Endothelial cell of umbilical vein (primary cell): ENCODE measurements at regions not wholly inside any gene's neighbourhood (a gene's known extent, or its start where the extent isn't known, plus 50 kb on each side); places are given as distances from the start of the nearest gene placed in this dataset.
"Not testable (repeated sequence)": the region's sequence is repeated elsewhere in the genome, so short reads cannot be mapped to it uniquely, and the experiment has no call there.

Source experiments
- BruUV-seq: library from RNA; stranded (reverse); fragments of 400-500 nt; replicated peaks from 2 replicates; lab custom pipeline; 2021; lab: Mats Ljungman, UMichigan
- CTCF ChIA-PET: fragments of 300-600, 350-600 bp; sonication (Branson Sonifier 250); formaldehyde crosslinking; loops from one replicate; lab custom pipeline; 2021; ENCODE audit warnings: antibody characterized with exemption, inconsistent platforms; lab: Charles Lee
- POLR2A ChIA-PET: fragments of 300-600, 350-600 bp; sonication (Branson Sonifier 250); formaldehyde crosslinking; loops from one replicate; lab custom pipeline; 2021; ENCODE audit warnings: antibody characterized with exemption, inconsistent platforms; lab: Charles Lee
- DNase-seq: peaks from one replicate; pipeline ENCODE4 v3.0.0-alpha.2; 2011; ENCODE audit warnings: low read depth, low spot score
- FAIRE-seq: peaks from 2 replicates; lab custom pipeline; 2011; peaks lifted over from hg19 to GRCh38; lab: Jason Lieb, UNC
- H2AFZ ChIP-seq: 2 replicates; pipeline ENCODE4 v1.6.0; 2012; ENCODE audit warnings: low read depth, low read length, control low read depth, inconsistent platforms
- H3K27ac ChIP-seq: 2 replicates; pipeline ENCODE4 v1.5.1; 2011; ENCODE audit warnings: low read depth, mild to moderate bottlenecking, control low read depth, low read length, moderate library complexity; ENCODE audit not compliant: insufficient read depth
- H3K27me3 ChIP-seq, 2 experiments: 2 replicates each; pipeline versions ENCODE4 v1.6.0 to v1.6.1; 2011; ENCODE audit warnings: low read length in 2 of 2, mixed read lengths in 1 of 2; ENCODE audit not compliant: control insufficient read depth in 2 of 2, insufficient read depth in 2 of 2
- H3K36me3 ChIP-seq, 2 experiments: 2 replicates in 1 of 2; 3 replicates in 1 of 2; pipeline ENCODE4 v1.5.1; 2011; ENCODE audit warnings: low read length in 2 of 2, mild to moderate bottlenecking in 1 of 2, moderate library complexity in 1 of 2; ENCODE audit not compliant: control insufficient read depth in 2 of 2, insufficient read depth in 2 of 2; ENCODE audit errors: extremely low read depth in 1 of 2
- H3K4me1 ChIP-seq: 3 replicates; pipeline ENCODE4 v1.5.1; 2011; ENCODE audit warnings: mild to moderate bottlenecking, low read length; ENCODE audit not compliant: control insufficient read depth, insufficient read depth; ENCODE audit errors: extremely low read depth
- H3K4me2 ChIP-seq: 2 replicates; pipeline ENCODE4 v1.6.1; 2011; ENCODE audit warnings: low read length, control low read depth, mixed read lengths; ENCODE audit not compliant: insufficient read depth
- H3K4me3 ChIP-seq, 3 experiments: fragments of 200-600 bp in 1 of 3; sonication (generic), shearing (Covaris generic) in 1 of 3; replicated peaks in 1 of 3; 2 replicates each; pipeline ENCODE4 v1.5.1; 2011 to 2016; ENCODE audit warnings: control low read depth in 3 of 3, low read length in 3 of 3, mild to moderate bottlenecking in 2 of 3, inconsistent platforms in 1 of 3, low read depth in 1 of 3, moderate library complexity in 1 of 3; ENCODE audit not compliant: insufficient read depth in 1 of 3
- H3K79me2 ChIP-seq: 2 replicates; pipeline ENCODE4 v1.6.0; 2012; ENCODE audit warnings: low read length, inconsistent platforms; ENCODE audit not compliant: control insufficient read depth, insufficient read depth
- H3K9ac ChIP-seq: replicated peaks from 2 replicates; pipeline ENCODE3; 2011; ENCODE audit warnings: low read length, control low read depth; ENCODE audit not compliant: insufficient read depth; ENCODE audit errors: extremely low read depth
- H3K9me1 ChIP-seq: replicated peaks from 3 replicates; pipeline ENCODE4 v1.6.0; 2011; ENCODE audit warnings: mild to moderate bottlenecking, low read length; ENCODE audit not compliant: control insufficient read depth, insufficient read depth; ENCODE audit errors: extremely low read depth
- H3K9me3 ChIP-seq: replicated peaks from 2 replicates; pipeline ENCODE4 v1.5.1; 2012; ENCODE audit warnings: low read length, inconsistent platforms; ENCODE audit not compliant: control insufficient read depth, insufficient read depth
- H4K20me1 ChIP-seq: replicated peaks from 2 replicates; pipeline ENCODE3; 2011; ENCODE audit warnings: mild to moderate bottlenecking, low read length; ENCODE audit not compliant: control insufficient read depth, insufficient read depth; ENCODE audit errors: extremely low read depth
- EZH2 ChIP-seq: IDR thresholded peaks from 2 replicates; pipeline ENCODE4 v1.6.1; 2012; ENCODE audit warnings: borderline replicate concordance, low read depth, mild to moderate bottlenecking, moderate library complexity, low read length, inconsistent platforms; ENCODE audit not compliant: severe bottlenecking
- FOS ChIP-seq: IDR thresholded peaks from 2 replicates; pipeline ENCODE4 v1.6.1; 2011; ENCODE audit warnings: mild to moderate bottlenecking, low read length, moderate library complexity, borderline replicate concordance; ENCODE audit not compliant: insufficient read depth
- GATA2 ChIP-seq: IDR thresholded peaks from 2 replicates; pipeline ENCODE4 v1.7.0; 2011; ENCODE audit warnings: low read depth, mild to moderate bottlenecking, moderate library complexity, mixed read lengths, low read length; ENCODE audit not compliant: insufficient read length, insufficient read depth
- JUN ChIP-seq: IDR thresholded peaks from 2 replicates; pipeline ENCODE4 v1.6.1; 2011; ENCODE audit warnings: borderline replicate concordance, low read depth; ENCODE audit not compliant: insufficient read length, insufficient read depth
- MYC ChIP-seq: IDR thresholded peaks from one replicate; pipeline ENCODE4 v1.6.1; 2011; ENCODE audit warnings: mild to moderate bottlenecking, low read depth, low read length
- POLR2A ChIP-seq: IDR thresholded peaks from 2 replicates; pipeline ENCODE4 v1.6.1; 2012; ENCODE audit warnings: low read depth, mild to moderate bottlenecking, control low read depth, low read length
- POLR2AphosphoS5 ChIP-seq: IDR thresholded peaks from 2 replicates; pipeline ENCODE4 v1.6.1; 2012; ENCODE audit warnings: low read depth, mild to moderate bottlenecking, control low read depth, low read length, moderate library complexity; ENCODE audit not compliant: insufficient read depth
- dilution Hi-C: fragments of 300-500 bp; cut with MboI; formaldehyde crosslinking; loops from one replicate; pipeline ENCODE4 v1.15.0; 2019; ENCODE audit warnings: low sequenced_read_pairs; ENCODE audit not compliant: extremely low pct_ligation_motif_present
- intact Hi-C: fragments of 100-400 bp; cut with micrococcal nuclease; formaldehyde crosslinking; loops from one replicate; pipeline ENCODE4 v1.10.0; 2022
- TF ChIP-seq, protein P1 (sequence below), 2 donors: IDR thresholded peaks; 1 replicate in 1 of 2; 2 replicates in 1 of 2; pipeline ENCODE4 v1.5.1; 2011; ENCODE audit warnings: low read length in 2 of 2, mild to moderate bottlenecking in 2 of 2, moderate library complexity in 2 of 2, control low read depth in 1 of 2, inconsistent platforms in 1 of 2, low read depth in 1 of 2; ENCODE audit not compliant: insufficient read depth in 1 of 2; ENCODE audit errors: extremely low read depth in 1 of 2
- TF ChIP-seq, protein P2 (sequence below): IDR thresholded peaks from 2 replicates; pipeline ENCODE4 v1.6.1; 2011; ENCODE audit not compliant: insufficient read depth, insufficient read length

- BruUV-seq: no TSS peak
- peak; percentile 37 for FAIRE-seq
- Histone ChIP-seq H3K4me3 (no peak overlapping the region), H3K9me3 (no peaks in the 10 kb centered on the region), H3K9me1 (no peaks in the 10 kb centered on the region), H3K27me3 (no peaks in the 10 kb centered on the region), H4K20me1 (no peaks in the 10 kb centered on the region), H3K4me2 (peak overlapping the region; percentile 53), H3K9ac (no peak overlapping the region), H2AFZ (no peak overlapping the region), H3K4me1 (peaks cover 57% of the 10 kb centered on the region), H3K36me3 (no peaks in the 10 kb centered on the region), H3K27ac (peak overlapping the region; percentile 67), H3K79me2 (no peaks in the 10 kb centered on the region)
- ChIA-PET POLR2A (interaction anchor here (1.0 to 1.3 kb wide), 2 partner anchors 11 to 24 kb away, joined by 3 to 6 read pairs; no protein-coding TSS in a partner anchor), CTCF (interaction anchor here (0.7 to 5.7 kb wide), 12 partner anchors 10 to 257 kb away, joined by 3 to 44 read pairs (median 8); no protein-coding TSS in a partner anchor)
- no peak for TF ChIP-seq MYC
- TF ChIP-seq, protein P1, sequence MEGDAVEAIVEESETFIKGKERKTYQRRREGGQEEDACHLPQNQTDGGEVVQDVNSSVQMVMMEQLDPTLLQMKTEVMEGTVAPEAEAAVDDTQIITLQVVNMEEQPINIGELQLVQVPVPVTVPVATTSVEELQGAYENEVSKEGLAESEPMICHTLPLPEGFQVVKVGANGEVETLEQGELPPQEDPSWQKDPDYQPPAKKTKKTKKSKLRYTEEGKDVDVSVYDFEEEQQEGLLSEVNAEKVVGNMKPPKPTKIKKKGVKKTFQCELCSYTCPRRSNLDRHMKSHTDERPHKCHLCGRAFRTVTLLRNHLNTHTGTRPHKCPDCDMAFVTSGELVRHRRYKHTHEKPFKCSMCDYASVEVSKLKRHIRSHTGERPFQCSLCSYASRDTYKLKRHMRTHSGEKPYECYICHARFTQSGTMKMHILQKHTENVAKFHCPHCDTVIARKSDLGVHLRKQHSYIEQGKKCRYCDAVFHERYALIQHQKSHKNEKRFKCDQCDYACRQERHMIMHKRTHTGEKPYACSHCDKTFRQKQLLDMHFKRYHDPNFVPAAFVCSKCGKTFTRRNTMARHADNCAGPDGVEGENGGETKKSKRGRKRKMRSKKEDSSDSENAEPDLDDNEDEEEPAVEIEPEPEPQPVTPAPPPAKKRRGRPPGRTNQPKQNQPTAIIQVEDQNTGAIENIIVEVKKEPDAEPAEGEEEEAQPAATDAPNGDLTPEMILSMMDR (IDR thresholded peaks at IDR 0.05; ENCODE audit: extremely low read depth in 1 of 2, insufficient read depth in 1 of 2, low read depth in 1 of 2, low read length in 2 of 2): no peak
- peak; percentile 70 for TF ChIP-seq JUN
- TF ChIP-seq, protein P2, sequence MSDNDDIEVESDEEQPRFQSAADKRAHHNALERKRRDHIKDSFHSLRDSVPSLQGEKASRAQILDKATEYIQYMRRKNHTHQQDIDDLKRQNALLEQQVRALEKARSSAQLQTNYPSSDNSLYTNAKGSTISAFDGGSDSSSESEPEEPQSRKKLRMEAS: no peak
- peak; percentile 86 for TF ChIP-seq POLR2AphosphoS5
- peak; percentile 52 for TF ChIP-seq POLR2A
- TF ChIP-seq EZH2: no peak
- no peak for TF ChIP-seq GATA2
- TF ChIP-seq FOS: peak; percentile 90
- DNase-seq: peak; percentile 93
- dilution Hi-C loops (no loop called here), intact Hi-C loops (loop anchor here (1.0 to 2.0 kb wide), 4 partner anchors 11 to 49 kb away; no protein-coding TSS in a partner anchor)
These were observed 58.6 kb upstream of the ARHGAP29 start for GRCh38 chr1:94296018-94296417.

DNA sequence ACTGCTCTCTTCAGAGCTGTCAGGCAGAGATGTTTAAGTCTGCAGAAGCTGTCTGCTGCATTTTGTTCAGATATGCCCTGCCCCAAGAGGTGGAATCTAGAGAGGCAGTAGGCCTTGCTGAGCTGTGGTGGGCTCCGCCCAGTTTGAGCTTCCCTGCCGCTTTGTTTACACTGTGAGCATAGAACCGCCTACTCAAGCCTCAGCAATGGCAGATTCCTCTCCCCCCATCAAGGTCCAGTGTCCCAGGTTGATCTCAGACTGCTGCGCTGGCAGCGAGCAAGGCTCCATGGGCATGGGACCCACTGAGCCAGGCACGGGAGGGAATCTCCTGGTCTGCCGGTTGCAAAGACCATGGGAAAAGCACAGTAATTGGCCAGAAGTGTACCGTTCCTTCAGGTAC lies 55.6 kb upstream of the ARHGAP29 start:
- H3K27me3 ChIP-seq, H3K4me2 ChIP-seq, H3K9me3 ChIP-seq, POLR2A ChIA-PET, DNase-seq, H3K4me3 ChIP-seq, CTCF ChIA-PET, BruUV-seq, H3K9ac ChIP-seq, H3K9me1 ChIP-seq, H2AFZ ChIP-seq, H4K20me1 ChIP-seq, dilution Hi-C loops, H3K79me2 ChIP-seq, H3K27ac ChIP-seq, FAIRE-seq, H3K36me3 ChIP-seq, intact Hi-C loops: not testable (repeated sequence)
- peaks cover 26% of the 10 kb centered on the region for H3K4me1 ChIP-seq

DNA sequence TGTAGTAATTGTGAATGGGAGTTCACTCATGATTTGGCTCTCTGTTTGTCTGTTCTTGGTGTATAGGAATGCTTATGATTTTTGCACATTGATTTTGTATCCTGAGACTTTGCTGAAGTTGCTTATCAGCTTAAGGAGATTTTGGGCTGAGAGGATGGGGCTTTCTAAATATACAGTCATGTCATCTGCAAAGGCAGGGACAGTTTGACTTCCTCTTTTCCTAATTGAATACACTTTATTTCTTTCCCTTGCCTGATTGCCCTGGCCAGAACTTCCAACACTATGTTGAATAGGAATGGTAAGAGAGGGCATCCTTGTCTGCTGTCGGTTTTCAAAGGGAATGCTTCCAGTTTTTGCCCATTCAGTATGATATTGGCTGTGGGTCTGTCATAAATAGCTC lies 51.9 kb upstream of the ARHGAP29 start:
- H3K9me3 ChIP-seq, H3K4me2 ChIP-seq, FAIRE-seq, H3K79me2 ChIP-seq, H3K27me3 ChIP-seq, dilution Hi-C loops, H3K9ac ChIP-seq, H2AFZ ChIP-seq, intact Hi-C loops, POLR2A ChIA-PET, H3K4me3 ChIP-seq, BruUV-seq, H3K27ac ChIP-seq, DNase-seq, H3K36me3 ChIP-seq, H3K9me1 ChIP-seq, H4K20me1 ChIP-seq: not testable (repeated sequence)
- H3K4me1 ChIP-seq: peaks cover 19% of the 10 kb centered on the region
- CTCF ChIA-PET: interaction anchor here (1.0 kb wide), 1 partner anchor 24 kb away, joined by 3 read pairs; no protein-coding TSS in a partner anchor
